Stimulated activated CD8-positive, alpha-beta memory T cell treated with anti-CD3 and anti-CD28 coated beads, Interleukin-7, amount 100 ng/mL, for 1 hour (primary cell): ENCODE measurements at regions not wholly inside any gene's neighbourhood (a gene's known extent, or its start where the extent isn't known, plus 50 kb on each side); places are given as distances from the start of the nearest gene placed in this dataset.

Experiments
- DNase-seq, 2 donors: peaks; one replicate each; pipeline ENCODE4 v3.0.0-alpha.2; 2020; ENCODE audit warnings: low read depth in 2 of 2

DNA sequence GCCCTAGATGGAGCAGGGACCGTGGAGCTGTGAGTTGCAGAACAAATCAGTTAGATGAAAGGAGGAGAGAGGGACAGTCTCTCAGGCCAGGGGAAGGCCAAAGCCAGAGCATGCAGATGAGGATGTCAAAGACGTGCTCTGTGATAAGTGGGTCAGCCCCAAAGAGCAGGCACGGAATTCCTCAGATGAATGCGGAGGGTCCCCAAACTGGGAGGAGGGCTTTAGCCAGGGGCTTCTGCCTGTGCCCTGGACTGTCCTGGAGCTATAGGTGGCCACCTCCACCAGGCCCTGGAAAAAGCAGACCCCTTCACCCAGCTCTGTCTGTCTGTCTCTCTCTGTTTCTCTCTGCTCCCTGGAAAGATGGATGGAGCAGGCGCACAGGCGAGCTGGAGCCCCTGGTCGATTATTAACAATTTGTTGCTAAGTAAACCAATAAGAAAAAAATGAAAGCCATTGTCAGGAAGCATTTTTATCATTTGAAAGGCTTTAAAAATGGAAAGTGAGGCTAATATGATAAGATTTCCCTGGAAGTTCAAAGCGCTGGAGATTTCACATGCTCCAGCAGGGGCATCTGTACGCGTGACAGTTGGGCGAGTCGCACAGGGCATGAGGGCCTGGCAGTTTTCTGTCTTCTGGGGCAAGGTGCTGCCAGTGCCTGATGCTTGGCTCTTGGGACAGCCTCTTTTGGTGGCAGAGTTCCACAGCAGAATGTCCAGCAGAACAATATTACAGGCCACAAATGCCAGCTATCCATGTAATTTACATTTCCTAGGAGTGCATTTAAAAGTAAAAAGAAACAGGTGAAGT lies 241.0 kb downstream of the GLI2 start:
- no peak for DNase-seq

DNA sequence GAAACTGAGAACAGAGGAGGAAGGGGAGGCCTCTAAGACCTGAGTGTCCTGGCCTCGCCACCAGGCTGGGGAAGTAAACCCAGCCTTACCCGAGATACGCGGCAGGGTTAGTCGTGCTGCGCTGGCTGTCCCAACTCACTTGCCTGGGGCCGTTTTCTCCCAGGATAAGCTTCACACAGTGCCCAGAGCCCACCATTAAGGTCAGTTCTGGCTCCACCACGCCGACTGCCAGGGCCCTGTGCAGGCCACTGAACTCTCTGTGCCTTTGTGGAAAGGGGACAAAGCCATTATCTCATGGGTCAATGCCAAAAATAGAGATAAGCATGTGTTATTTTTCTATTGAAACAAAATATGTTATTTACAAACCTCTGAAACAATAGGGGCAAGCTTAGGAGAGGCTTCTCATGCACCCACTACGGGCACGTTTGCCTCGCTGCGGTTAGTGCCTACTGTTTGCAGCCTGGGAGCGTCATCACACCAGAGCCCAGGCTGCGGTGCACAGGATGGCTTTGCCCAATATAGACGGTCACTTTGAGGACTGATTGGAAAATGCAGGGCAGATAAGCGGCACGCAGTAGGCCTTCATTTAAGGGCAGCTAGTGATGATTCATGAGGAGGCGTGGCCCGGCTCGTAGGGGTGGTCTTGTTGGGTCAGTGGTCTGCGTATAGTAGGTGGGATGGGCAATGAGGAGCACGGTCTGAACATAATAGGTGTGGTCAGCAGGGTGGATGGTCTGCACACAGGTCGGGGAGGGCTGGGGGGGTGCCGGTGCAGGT lies 242.1 kb downstream of the GLI2 start:
- no peak for DNase-seq

DNA sequence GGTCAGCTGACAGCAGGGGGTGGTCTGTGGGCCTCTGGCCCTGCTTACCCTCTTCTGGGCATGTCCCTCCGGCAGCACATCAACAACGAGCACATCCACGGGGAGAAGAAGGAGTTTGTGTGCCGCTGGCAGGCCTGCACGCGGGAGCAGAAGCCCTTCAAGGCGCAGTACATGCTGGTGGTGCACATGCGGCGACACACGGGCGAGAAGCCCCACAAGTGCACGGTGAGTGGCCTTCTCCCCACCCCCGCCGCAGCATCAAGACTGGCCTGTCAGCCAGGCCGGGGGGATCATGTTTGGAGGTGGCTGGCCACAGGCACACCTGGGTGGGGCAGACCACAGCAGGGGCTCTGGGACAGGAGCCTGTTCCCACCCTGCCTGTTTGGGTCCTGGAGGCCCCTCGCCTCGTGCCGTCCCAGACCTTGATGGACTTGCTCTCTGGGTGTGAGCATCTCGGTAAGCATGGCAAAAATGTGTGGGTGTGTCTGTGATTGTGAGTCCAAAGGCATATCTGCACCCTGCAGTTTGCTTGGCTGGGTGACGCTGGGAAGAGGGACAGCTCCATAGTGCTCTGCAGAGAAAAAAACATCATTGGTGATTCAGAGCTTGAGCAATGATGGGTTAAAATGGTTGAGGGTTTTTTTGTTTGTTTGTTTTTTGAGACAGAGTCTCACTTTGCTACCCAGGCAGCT lies 242.8 kb downstream of the GLI2 start:
- no peak for DNase-seq

DNA sequence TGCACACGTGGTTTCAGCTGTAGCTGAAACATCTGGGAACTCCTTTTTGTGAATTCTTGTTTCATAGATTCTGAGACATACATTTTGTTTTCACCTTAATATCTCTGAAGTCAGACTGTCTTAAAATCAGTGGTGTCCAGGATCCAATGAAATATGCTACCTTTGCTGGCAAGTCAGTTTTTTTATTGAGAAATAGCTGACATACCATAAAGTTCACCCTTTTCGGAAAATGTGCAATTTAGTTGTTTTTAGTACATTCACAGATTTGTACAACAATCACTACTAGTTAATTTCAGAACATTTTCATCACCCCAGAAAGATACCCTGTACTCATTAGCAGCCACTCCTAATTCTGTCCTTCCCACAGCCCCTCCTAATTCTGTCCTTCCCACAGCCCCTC lies 243.7 kb downstream of the GLI2 start:
- no peak for DNase-seq

DNA sequence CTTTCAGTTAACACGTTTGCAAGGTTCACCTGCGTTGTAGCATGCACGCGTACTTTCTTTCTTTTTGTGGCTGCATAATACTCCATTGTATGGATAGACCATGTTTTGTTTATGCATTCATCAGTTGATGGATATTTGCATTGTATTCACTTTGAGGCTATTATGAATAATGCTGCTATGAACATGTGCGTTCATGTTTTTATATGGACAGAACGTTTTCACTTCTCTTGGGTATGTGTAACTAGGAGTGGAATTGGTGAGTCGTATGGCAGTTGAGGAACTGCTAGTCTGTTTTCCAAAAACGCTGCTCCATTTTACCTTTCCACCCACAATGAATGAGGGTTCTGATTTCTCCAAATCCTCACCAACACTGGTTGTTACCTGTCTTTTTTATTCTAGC lies 244.3 kb downstream of the GLI2 start:
- no peak for DNase-seq

DNA sequence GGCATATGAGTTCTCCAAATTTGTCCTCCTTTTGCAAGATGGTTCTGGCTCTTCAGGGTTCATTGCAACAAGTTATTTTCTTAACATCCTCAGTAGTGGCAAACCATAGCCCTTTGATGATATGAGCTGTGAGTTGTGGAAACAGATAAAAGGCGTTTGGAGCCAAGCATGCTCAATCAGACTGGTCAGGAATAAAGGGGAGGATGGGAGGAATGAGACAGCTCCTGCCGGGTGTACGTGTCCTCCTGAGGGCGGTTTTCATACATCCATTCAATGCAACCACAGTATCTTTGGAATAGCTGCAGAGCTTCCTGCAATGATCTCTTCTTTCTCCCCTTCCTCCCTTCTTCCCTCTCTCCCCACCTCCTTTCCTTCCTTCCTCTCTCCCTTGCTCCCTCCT lies 245.8 kb downstream of the GLI2 start:
- DNase-seq, result no peak

DNA sequence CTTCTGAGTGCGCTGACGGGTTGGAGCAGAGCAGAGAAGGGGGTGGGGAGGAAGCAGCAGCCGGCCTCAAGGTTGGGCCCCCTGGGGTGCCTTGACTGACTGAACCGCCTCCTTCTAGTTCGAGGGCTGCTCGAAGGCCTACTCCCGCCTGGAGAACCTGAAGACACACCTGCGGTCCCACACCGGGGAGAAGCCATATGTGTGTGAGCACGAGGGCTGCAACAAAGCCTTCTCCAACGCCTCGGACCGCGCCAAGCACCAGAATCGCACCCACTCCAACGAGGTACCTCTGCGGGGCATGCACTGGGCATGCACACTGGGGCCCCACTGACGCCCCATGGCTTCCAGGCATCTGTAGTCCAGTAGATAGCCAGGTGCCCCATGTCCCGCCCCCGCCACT lies 246.9 kb downstream of the GLI2 start:
- DNase-seq, result no peak

DNA sequence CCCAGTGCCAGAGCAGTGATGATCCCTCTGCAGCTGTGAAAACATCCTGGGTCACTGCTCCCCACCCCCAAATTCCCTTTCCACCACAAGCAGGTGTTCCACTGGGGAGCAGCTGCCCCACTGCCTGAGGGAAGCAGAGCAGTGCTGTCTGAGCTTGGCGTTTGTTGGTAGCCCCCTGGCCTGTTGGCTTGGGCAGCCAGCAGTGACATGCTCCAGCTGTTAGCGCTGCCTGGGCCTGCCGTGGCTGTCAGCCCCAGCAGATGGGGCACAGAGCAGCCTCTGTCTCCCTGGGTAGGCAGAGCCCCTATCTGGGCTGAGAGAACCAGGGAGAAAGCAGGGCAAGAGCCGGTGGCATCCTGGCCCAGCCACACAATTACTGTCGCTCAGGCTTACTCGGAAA lies 247.7 kb downstream of the GLI2 start:
- DNase-seq, result no peak

DNA sequence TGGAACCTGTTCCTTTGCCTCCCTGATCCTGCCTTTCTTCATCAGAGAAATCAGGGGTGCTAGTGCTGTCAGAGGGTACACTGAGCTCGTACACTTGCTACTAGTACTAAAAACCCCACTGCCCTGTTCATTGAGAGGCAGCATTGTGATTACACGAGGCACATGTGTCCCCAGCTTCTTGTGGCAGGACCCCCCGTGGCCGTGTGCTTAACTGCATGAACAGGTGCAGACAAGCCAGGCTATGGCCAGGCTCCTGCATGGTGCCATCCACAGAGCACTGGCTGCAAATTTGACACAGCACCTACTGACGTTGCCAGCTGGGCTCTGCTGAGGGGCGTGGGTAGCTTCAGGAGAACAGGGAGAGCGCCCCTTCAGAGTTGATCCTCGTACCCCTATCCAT lies 248.4 kb downstream of the GLI2 start:
- no peak for DNase-seq

DNA sequence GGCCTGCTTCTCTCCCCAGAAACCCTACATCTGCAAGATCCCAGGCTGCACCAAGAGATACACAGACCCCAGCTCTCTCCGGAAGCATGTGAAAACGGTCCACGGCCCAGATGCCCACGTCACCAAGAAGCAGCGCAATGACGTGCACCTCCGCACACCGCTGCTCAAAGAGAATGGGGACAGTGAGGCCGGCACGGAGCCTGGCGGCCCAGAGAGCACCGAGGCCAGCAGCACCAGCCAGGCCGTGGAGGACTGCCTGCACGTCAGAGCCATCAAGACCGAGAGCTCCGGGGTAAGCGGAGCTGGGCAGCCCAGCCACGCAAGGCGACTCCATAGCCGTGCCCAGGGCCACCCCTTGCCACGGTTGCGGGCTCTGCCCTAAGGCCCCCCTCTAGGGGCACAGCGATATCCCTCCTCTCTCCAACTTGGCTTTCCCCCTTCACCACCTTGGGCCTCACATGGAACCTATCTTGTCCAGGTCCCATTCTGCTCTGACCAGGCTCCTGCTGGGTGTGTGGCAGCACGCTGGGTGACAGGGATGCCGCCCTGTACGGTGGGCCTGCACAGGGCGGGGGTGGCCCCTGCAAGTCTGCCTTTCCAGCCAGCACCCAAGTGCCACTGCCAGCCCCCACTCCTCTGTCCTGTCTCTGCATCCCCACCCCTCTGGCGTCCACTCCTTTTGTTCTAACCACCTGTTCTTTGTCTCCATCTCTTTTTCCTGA lies 248.9 kb downstream of the GLI2 start:
- no peak for DNase-seq

DNA sequence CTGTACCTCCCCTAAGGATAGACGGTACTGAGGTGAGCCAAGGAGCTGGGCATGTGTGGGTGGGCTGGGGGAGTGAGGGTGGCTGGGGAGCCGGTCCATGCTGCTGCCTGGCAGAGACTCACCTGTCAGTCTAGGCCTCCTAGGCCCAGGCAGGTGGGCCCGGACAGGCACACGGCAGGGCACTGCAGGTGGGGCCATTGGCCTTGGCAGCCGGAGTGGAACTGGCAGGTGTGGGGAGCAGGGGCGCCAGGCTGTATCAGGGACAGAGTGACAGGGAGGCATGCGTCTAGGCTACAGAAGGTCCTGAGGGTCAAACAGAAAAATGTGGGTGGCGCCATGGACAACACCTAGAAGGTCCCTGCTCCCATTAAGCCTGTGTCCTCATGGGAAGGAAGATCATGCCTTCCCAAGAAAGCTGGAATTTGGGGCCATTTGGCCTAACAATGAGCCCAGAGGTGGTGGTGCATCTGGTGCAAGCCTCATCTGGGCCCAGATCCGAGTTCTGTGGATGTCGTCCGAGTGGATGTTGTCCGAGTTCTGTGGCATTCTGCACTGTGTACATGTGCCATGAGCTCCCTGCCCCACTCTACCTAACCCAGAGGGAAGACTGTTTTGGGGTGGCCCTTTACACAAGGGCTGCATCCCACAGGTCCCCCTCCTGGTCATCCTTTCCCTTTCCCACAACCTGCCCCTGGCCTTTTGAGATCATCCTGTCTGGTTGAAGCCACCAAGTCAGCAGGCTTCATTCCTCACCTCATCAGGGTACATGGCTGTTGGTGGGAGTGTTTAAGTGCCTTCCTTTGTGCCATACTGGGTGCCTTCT lies 249.7 kb downstream of the GLI2 start:
- no peak for DNase-seq

DNA sequence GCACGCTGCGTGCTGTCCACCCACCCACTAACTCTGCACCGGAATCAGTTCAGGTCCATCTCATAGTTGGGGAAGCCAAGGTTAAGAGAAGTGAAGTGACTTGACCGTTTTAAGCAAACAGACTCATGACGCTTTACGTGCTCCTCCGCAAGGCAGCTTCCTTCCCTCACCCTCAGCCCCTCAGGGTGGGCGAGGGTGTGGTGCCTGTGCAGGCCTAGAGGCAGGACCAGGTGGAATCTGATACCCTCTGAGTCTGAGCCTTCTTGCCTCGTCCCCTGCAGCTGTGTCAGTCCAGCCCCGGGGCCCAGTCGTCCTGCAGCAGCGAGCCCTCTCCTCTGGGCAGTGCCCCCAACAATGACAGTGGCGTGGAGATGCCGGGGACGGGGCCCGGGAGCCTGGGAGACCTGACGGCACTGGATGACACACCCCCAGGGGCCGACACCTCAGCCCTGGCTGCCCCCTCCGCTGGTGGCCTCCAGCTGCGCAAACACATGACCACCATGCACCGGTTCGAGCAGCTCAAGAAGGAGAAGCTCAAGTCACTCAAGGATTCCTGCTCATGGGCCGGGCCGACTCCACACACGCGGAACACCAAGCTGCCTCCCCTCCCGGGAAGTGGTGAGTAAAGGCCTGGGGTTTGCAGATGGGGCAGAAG lies 250.5 kb downstream of the GLI2 start:
- DNase-seq, result no peak

DNA sequence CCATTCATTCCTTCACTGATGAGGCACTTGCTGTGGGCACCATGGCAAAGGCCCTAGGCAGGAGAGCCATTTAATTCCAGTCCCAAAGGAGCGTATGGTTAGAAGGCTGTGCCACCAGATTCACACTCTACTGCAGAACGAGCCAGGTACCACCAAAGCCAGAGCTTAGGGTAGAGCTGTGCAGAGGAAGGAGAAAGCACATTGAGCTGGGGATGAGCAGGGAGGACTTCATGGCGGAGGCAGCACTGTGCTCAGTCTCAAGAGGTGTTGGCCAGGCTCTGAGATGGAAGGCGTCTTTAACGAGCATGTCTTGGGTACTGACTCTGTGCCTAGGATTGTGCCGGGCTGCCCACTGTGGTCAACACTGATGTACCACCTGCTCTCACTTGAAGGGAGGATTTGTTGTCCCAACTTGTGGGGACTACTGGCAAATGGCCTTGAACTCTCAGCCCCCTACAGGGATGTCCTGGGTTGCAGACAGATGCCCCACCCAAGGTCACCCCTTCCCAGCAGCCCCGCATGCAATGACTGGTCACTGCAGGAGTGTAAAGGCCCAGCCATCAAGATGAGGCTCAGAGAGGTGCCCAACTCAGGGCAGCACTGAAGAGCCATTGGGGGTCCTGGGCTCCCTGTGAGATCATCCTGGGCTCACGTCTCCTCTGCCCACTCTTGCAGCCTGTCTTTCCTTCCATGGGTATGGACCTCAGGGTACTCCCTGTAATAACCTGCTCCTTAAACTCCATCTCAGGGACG lies 251.4 kb downstream of the GLI2 start:
- DNase-seq, result no peak

DNA sequence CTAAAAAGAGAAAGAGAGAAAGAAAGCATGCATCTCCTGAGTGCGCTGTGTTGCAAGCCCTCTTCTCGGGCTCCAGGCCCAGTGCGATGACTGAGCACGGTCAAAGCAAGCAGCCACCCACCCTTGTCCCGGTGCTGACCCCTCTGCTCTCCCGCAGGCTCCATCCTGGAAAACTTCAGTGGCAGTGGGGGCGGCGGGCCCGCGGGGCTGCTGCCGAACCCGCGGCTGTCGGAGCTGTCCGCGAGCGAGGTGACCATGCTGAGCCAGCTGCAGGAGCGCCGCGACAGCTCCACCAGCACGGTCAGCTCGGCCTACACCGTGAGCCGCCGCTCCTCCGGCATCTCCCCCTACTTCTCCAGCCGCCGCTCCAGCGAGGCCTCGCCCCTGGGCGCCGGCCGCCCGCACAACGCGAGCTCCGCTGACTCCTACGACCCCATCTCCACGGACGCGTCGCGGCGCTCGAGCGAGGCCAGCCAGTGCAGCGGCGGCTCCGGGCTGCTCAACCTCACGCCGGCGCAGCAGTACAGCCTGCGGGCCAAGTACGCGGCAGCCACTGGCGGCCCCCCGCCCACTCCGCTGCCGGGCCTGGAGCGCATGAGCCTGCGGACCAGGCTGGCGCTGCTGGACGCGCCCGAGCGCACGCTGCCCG lies 252.5 kb downstream of the GLI2 start:
- no peak for DNase-seq

DNA sequence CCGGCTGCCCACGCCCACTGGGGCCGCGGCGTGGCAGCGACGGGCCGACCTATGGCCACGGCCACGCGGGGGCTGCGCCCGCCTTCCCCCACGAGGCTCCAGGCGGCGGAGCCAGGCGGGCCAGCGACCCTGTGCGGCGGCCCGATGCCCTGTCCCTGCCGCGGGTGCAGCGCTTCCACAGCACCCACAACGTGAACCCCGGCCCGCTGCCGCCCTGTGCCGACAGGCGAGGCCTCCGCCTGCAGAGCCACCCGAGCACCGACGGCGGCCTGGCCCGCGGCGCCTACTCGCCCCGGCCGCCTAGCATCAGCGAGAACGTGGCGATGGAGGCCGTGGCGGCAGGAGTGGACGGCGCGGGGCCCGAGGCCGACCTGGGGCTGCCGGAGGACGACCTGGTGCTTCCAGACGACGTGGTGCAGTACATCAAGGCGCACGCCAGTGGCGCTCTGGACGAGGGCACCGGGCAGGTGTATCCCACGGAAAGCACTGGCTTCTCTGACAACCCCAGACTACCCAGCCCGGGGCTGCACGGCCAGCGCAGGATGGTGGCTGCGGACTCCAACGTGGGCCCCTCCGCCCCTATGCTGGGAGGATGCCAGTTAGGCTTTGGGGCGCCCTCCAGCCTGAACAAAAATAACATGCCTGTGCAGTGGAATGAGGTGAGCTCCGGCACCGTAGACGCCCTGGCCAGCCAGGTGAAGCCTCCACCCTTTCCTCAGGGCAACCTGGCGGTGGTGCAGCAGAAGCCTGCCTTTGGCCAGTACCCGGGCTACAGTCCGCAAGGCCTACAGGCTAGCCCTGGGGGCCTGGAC lies 253.2 kb downstream of the GLI2 start:
- no peak for DNase-seq

DNA sequence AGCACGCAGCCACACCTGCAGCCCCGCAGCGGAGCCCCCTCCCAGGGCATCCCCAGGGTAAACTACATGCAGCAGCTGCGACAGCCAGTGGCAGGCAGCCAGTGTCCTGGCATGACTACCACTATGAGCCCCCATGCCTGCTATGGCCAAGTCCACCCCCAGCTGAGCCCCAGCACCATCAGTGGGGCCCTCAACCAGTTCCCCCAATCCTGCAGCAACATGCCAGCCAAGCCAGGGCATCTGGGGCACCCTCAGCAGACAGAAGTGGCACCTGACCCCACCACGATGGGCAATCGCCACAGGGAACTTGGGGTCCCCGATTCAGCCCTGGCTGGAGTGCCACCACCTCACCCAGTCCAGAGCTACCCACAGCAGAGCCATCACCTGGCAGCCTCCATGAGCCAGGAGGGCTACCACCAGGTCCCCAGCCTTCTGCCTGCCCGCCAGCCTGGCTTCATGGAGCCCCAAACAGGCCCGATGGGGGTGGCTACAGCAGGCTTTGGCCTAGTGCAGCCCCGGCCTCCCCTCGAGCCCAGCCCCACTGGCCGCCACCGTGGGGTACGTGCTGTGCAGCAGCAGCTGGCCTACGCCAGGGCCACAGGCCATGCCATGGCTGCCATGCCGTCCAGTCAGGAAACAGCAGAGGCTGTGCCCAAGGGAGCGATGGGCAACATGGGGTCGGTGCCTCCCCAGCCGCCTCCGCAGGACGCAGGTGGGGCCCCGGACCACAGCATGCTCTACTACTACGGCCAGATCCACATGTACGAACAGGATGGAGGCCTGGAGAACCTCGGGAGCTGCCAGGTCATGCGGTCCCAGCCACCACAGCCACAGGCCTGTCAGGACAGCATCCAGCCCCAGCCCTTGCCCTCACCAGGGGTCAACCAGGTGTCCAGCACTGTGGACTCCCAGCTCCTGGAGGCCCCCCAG lies 254.1 kb downstream of the GLI2 start:
- DNase-seq, result no peak

DNA sequence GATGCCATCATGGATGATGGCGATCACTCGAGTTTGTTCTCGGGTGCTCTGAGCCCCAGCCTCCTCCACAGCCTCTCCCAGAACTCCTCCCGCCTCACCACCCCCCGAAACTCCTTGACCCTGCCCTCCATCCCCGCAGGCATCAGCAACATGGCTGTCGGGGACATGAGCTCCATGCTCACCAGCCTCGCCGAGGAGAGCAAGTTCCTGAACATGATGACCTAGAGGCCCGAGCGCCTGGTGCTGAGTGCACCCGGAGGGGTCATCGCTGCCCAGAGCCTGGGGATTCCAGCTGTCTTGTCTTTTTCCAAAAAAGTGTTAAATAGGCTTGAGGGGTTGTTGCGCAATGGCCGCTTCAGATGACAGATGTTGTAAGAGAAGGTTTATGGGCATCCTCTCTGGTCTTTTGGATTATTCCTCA lies 254.8 kb downstream of the GLI2 start:
- DNase-seq, result no peak
